GM12878 (cell line): ENCODE measurements at regions not wholly inside any gene's neighbourhood (a gene's known extent, or its start where the extent isn't known, plus 50 kb on each side); places are given as distances from the start of the nearest gene placed in this dataset.
"Not testable (repeated sequence)": the region's sequence is repeated elsewhere in the genome, so short reads cannot be mapped to it uniquely, and the experiment has no call there.

ENCODE experiments used
- ATAC-seq: fragments of 200-7000 bp; cut with Tn5 transposase; 3 replicates; pipeline ENCODE4 v1.9.1; 2020; ENCODE audit warnings: mild to moderate bottlenecking, moderate library complexity
- BruUV-seq: library from RNA; stranded (reverse); fragments of 400-500 nt; replicated peaks from 2 replicates; lab custom pipeline; 2021; lab: Mats Ljungman, UMichigan
- CTCF ChIA-PET: fragments of 300-600 bp; sonication (Branson Sonifier 250); formaldehyde crosslinking; extraction: SDS; loops from one replicate; lab custom pipeline; 2021; ENCODE audit warnings: inconsistent platforms; lab: Yijun Ruan, JAX
- POLR2A ChIA-PET: fragments of 350-600 bp; formaldehyde crosslinking; extraction: SDS; loops from one replicate; lab custom pipeline; 2021; ENCODE audit warnings: inconsistent platforms; lab: Charles Lee
- RAD21 ChIA-PET: fragments of 300-600 bp; sonication (Branson Sonifier 250); formaldehyde crosslinking; loops from one replicate; lab custom pipeline; 2023; ENCODE audit warnings: antibody characterized with exemption; ENCODE audit not compliant: unreplicated experiment; lab: Charles Lee
- SMC1A ChIA-PET: fragments of 300-600 bp; sonication (Branson Sonifier 250); formaldehyde crosslinking; loops from one replicate; lab custom pipeline; 2023; ENCODE audit not compliant: unreplicated experiment, uncharacterized antibody; lab: Charles Lee
- DNase-seq: peaks from one replicate; pipeline ENCODE4 v3.0.0-alpha.2; 2011; ENCODE audit warnings: low read depth, low spot score
- FAIRE-seq: peaks from 3 replicates; lab custom pipeline; 2011; peaks lifted over from hg19 to GRCh38; lab: Jason Lieb, UNC
- H2AFZ ChIP-seq: 2 replicates; pipeline ENCODE4 v1.6.0; 2011; ENCODE audit warnings: low read depth, low read length, control low read depth; ENCODE audit not compliant: control insufficient read depth
- H3K27ac ChIP-seq: 2 replicates; pipeline ENCODE4 v1.5.1; 2011; ENCODE audit warnings: control low read depth; ENCODE audit not compliant: control insufficient read depth, insufficient read depth
- H3K27me3 ChIP-seq, 2 experiments: replicated peaks in 1 of 2; 2 replicates each; pipeline versions ENCODE4 v1.6.0 to v1.6.1; 2011; ENCODE audit warnings: low read length in 1 of 2; ENCODE audit not compliant: control insufficient read depth in 2 of 2, insufficient read depth in 2 of 2
- H3K36me3 ChIP-seq, 2 experiments: 2 replicates each; pipeline ENCODE4 v1.5.1; 2011; ENCODE audit warnings: low read length in 1 of 2; ENCODE audit not compliant: control insufficient read depth in 2 of 2, insufficient read depth in 2 of 2
- H3K4me1 ChIP-seq: 2 replicates; pipeline ENCODE4 v1.6.1; 2011; ENCODE audit warnings: mild to moderate bottlenecking, low read length, moderate library complexity, mixed read lengths; ENCODE audit not compliant: control insufficient read depth, insufficient read depth
- H3K4me2 ChIP-seq: 2 replicates; pipeline ENCODE4 v1.6.0; 2011; ENCODE audit warnings: control low read depth; ENCODE audit not compliant: control insufficient read depth, insufficient read depth
- H3K4me3 ChIP-seq: fragments of 200-600 bp; sonication (generic); 2 replicates; pipeline ENCODE4 v1.5.1; 2016
- H3K79me2 ChIP-seq: 2 replicates; pipeline ENCODE4 v1.6.0; 2011; ENCODE audit warnings: low read length; ENCODE audit not compliant: control insufficient read depth, insufficient read depth
- H3K9ac ChIP-seq: 2 replicates; pipeline ENCODE4 v1.8.0; 2011; ENCODE audit warnings: low read length, control low read depth, mixed read lengths; ENCODE audit not compliant: control insufficient read depth, insufficient read depth
- H3K9me3 ChIP-seq: replicated peaks from 3 replicates; pipeline ENCODE4 v1.5.1; 2011; ENCODE audit warnings: mild to moderate bottlenecking, low read length; ENCODE audit not compliant: control insufficient read depth, insufficient read depth
- H4K20me1 ChIP-seq: 2 replicates; pipeline ENCODE4 v1.6.0; 2011; ENCODE audit not compliant: control insufficient read depth, insufficient read depth
- WGBS: methylation state at CpG from one replicate; pipeline ENCODE4 v1.1.6; 2016; ENCODE audit warnings: low lambda C conversion rate; ENCODE audit not compliant: insufficient replicate concordance, insufficient coverage; ENCODE audit errors: missing lambda C conversion rate; 5-methylcytosine and 5-hydroxymethylcytosine counted together
- in situ Hi-C: fragments of 300-500 bp; cut with MboI; formaldehyde crosslinking; loops from 9 replicates; pipeline ENCODE4 v1.14.3; 2018; ENCODE audit warnings: mixed read lengths
- intact Hi-C: fragments of 100-400 bp; cut with micrococcal nuclease; formaldehyde crosslinking; loops from one replicate; pipeline ENCODE4 v1.14.2; 2022; ENCODE audit not compliant: unreplicated experiment

- FAIRE-seq, POLR2A ChIA-PET, RAD21 ChIA-PET, H3K4me1 ChIP-seq, H3K27me3 ChIP-seq, SMC1A ChIA-PET, intact Hi-C loops, H3K27ac ChIP-seq, CTCF ChIA-PET, ATAC-seq, H3K79me2 ChIP-seq, in situ Hi-C loops, H2AFZ ChIP-seq, H3K4me3 ChIP-seq, H3K36me3 ChIP-seq, H3K9me3 ChIP-seq, H3K4me2 ChIP-seq, H4K20me1 ChIP-seq, DNase-seq, BruUV-seq, H3K9ac ChIP-seq: not testable (repeated sequence)
- WGBS, result 62% methylated on average over 2 of the region's 4 CpGs
Measured at GRCh38 chr9:62899666-62900065, 1709.8 kb downstream of the SPATA31A7 start.

- ATAC-seq, H3K9ac ChIP-seq, H3K9me3 ChIP-seq, H2AFZ ChIP-seq, FAIRE-seq, POLR2A ChIA-PET, RAD21 ChIA-PET, DNase-seq, intact Hi-C loops, H3K79me2 ChIP-seq, CTCF ChIA-PET, H3K36me3 ChIP-seq, H3K4me1 ChIP-seq, SMC1A ChIA-PET, H3K27ac ChIP-seq, H4K20me1 ChIP-seq, H3K27me3 ChIP-seq, in situ Hi-C loops, H3K4me2 ChIP-seq, BruUV-seq, H3K4me3 ChIP-seq: not testable (repeated sequence)
- WGBS, result 28% methylated on average over 3 of the region's 3 CpGs
Measured at GRCh38 chr9:62904061-62904460, 1714.2 kb downstream of the SPATA31A7 start.

DNA sequence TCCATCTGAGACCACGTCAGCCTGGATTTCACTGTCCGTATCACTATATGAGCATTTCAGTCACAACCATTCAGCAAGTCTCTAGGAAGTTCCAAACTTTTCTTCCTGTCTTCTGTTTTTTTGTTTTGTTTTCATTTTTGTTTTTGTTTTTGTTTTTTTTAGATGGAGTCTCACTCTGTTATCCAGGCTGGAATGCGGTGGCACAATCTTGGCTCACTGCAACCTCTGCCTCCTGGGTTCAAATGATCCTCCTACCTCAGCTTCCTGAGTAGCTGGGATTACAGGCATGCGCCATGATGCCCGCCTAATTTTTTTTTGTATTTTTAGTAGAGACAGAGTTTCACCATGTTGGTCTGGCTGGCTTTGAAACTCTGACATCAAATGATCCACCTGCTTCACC, 1715.9 kb downstream of the SPATA31A7 start:
- 82% methylated on average over 3 of the region's 5 CpGs for WGBS
- DNase-seq, H3K4me1 ChIP-seq, intact Hi-C loops, SMC1A ChIA-PET, H3K9ac ChIP-seq, ATAC-seq, BruUV-seq, POLR2A ChIA-PET, in situ Hi-C loops, CTCF ChIA-PET, H3K36me3 ChIP-seq, H3K4me2 ChIP-seq, H2AFZ ChIP-seq, H4K20me1 ChIP-seq, H3K79me2 ChIP-seq, H3K4me3 ChIP-seq, H3K27ac ChIP-seq, H3K27me3 ChIP-seq, H3K9me3 ChIP-seq, RAD21 ChIA-PET, FAIRE-seq: not testable (repeated sequence)

DNA sequence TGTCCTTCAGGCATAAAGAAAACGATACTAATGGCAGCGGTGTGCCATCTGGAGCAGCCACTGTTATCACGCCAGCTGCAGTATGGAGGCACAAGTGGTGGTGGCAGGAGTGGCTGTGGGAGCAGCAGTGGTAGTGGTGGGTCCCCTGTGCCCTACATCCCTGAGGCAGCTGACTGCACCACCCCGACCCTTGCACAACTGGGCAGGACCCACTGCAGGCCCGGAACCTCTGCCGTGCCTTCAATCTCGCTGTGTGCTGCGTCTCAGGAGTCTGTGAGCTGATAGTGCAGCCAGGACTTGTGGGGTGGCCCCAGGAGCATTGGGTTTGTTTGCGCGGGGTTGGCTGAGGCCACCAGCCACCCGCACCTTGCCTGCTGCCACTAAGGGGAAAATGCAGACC, 1718.0 kb downstream of the SPATA31A7 start:
- H3K4me2 ChIP-seq, H4K20me1 ChIP-seq, DNase-seq, H3K36me3 ChIP-seq, H2AFZ ChIP-seq, H3K9me3 ChIP-seq, RAD21 ChIA-PET, ATAC-seq, H3K9ac ChIP-seq, BruUV-seq, H3K79me2 ChIP-seq, POLR2A ChIA-PET, H3K4me3 ChIP-seq, FAIRE-seq, intact Hi-C loops, H3K4me1 ChIP-seq, in situ Hi-C loops, H3K27me3 ChIP-seq, SMC1A ChIA-PET, H3K27ac ChIP-seq, CTCF ChIA-PET: not testable (repeated sequence)
- WGBS, result 54% methylated on average over 5 of the region's 11 CpGs
